ENCODE measurements at regions not wholly inside any gene's neighbourhood (a gene's known extent, or its start where the extent isn't known, plus 50 kb on each side); places are given as distances from the start of the nearest gene placed in this dataset.

GRCh38 chrX:137969191-137969590 lies 403.3 kb downstream of the ZIC3 start:
- Histone ChIP-seq H3K36me3 (no peaks in the 10 kb centered on the region), H3K9ac (no peak overlapping the region), H2AFZ (replicated peaks) (no peak overlapping the region), H3K79me2 (ENCODE audit: low read depth) (no peaks in the 10 kb centered on the region), H3K4me3 (no peak overlapping the region), H3K27ac (no peak overlapping the region), H3K27me3 (no peaks in the 10 kb centered on the region), H3F3A (ENCODE audit: low read depth) (no peaks in the 10 kb centered on the region), H4K20me1 (ENCODE audit: low read depth) (no peaks in the 10 kb centered on the region), H3K4me2 (no peak overlapping the region), H3K9me3 (ENCODE audit: low read depth) (no peaks in the 10 kb centered on the region), H3K4me1 (no peaks in the 10 kb centered on the region)
- Mint-ChIP-seq H3K27me3 (ENCODE audit: insufficient read depth, low read depth) (peaks cover 7% of the 10 kb centered on the region), H3K4me3 (no peak overlapping the region), H3K9me3 (peaks cover 12% of the 10 kb centered on the region), H3K27ac (no peak overlapping the region), H3K36me3 (no peaks in the 10 kb centered on the region), H3K4me1 (peaks cover 3% of the 10 kb centered on the region)
- no peak for DNase-seq (ENCODE audit: low spot score)
- no peak for TF ChIP-seq EZH2 (IDR thresholded peaks at IDR 0.05)
- TF ChIP-seq EZH2phosphoT487 (IDR thresholded peaks at IDR 0.05) = no peak
- TF ChIP-seq, protein P1, sequence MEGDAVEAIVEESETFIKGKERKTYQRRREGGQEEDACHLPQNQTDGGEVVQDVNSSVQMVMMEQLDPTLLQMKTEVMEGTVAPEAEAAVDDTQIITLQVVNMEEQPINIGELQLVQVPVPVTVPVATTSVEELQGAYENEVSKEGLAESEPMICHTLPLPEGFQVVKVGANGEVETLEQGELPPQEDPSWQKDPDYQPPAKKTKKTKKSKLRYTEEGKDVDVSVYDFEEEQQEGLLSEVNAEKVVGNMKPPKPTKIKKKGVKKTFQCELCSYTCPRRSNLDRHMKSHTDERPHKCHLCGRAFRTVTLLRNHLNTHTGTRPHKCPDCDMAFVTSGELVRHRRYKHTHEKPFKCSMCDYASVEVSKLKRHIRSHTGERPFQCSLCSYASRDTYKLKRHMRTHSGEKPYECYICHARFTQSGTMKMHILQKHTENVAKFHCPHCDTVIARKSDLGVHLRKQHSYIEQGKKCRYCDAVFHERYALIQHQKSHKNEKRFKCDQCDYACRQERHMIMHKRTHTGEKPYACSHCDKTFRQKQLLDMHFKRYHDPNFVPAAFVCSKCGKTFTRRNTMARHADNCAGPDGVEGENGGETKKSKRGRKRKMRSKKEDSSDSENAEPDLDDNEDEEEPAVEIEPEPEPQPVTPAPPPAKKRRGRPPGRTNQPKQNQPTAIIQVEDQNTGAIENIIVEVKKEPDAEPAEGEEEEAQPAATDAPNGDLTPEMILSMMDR (IDR thresholded peaks at IDR 0.05) = no peak

DNA sequence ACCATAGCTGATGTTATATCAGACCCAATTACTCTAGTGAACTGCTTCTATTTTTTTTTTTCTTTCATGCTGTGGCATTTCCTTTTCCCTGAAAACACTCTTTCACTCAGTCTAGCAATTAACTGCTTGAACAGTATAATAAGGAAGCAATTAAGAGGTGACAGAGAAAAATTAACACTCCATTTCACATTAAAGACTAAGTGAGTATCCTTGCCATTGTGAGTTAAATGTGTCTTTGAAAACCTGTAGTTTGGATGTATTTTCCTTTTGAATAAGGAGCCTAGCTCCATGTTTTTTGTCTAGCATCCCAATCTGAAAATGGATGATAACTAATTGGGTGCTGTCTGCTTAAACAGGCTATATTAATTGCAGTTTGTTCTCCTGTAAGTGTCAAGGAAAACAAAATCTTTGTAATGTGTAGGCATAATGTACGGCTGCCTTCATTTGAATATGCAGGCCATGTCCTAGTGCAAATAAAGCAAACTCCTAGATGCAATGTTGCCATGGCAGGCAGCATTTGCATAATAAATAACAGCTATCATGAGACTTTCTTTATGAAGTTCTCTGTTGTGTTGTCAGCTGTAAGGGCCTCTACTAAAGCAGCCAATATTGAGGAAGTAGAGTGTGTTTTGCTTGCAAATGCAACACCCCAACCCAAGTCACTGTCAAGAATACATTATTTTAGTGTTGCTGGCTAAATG lies 416.7 kb downstream of the ZIC3 start:
- Histone ChIP-seq H3K4me1 (peaks cover 8% of the 10 kb centered on the region), H3K9me3 (ENCODE audit: low read depth) (no peaks in the 10 kb centered on the region), H4K20me1 (ENCODE audit: low read depth) (no peaks in the 10 kb centered on the region), H3K27ac (no peak overlapping the region), H2AFZ (replicated peaks) (no peak overlapping the region), H3K27me3 (no peaks in the 10 kb centered on the region), H3K4me2 (no peak overlapping the region), H3K9ac (no peak overlapping the region), H3K36me3 (no peaks in the 10 kb centered on the region), H3K4me3 (no peak overlapping the region), H3K79me2 (ENCODE audit: low read depth) (no peaks in the 10 kb centered on the region), H3F3A (ENCODE audit: low read depth) (no peaks in the 10 kb centered on the region)
- peaks cover 2% of the 10 kb centered on the region for H3K4me1 Mint-ChIP-seq
- H3K27me3 Mint-ChIP-seq (ENCODE audit: insufficient read depth, low read depth) = no peaks in the 10 kb centered on the region
- no peak for DNase-seq (ENCODE audit: low spot score)
- no peak overlapping the region for H3K27ac Mint-ChIP-seq
- no peaks in the 10 kb centered on the region for H3K36me3 Mint-ChIP-seq
- no peak overlapping the region for H3K4me3 Mint-ChIP-seq
- H3K9me3 Mint-ChIP-seq = no peaks in the 10 kb centered on the region
- TF ChIP-seq EZH2phosphoT487 (IDR thresholded peaks at IDR 0.05) (no peak), EZH2 (IDR thresholded peaks at IDR 0.05) (no peak)
- TF ChIP-seq, protein P1 (IDR thresholded peaks at IDR 0.05) = no peak

GRCh38 chrX:137988470-137988869 lies 422.5 kb downstream of the ZIC3 start:
- Histone ChIP-seq H3K79me2 (ENCODE audit: low read depth) (no peaks in the 10 kb centered on the region), H3K4me1 (no peaks in the 10 kb centered on the region), H3K4me2 (no peak overlapping the region), H2AFZ (replicated peaks) (no peak overlapping the region), H4K20me1 (ENCODE audit: low read depth) (no peaks in the 10 kb centered on the region), H3K36me3 (no peaks in the 10 kb centered on the region), H3F3A (ENCODE audit: low read depth) (no peaks in the 10 kb centered on the region), H3K27me3 (no peaks in the 10 kb centered on the region), H3K9me3 (ENCODE audit: low read depth) (no peaks in the 10 kb centered on the region), H3K27ac (no peak overlapping the region), H3K4me3 (no peak overlapping the region), H3K9ac (no peak overlapping the region)
- Mint-ChIP-seq H3K9me3 (no peaks in the 10 kb centered on the region), H3K36me3 (no peaks in the 10 kb centered on the region), H3K4me1 (peaks cover 14% of the 10 kb centered on the region), H3K27me3 (ENCODE audit: insufficient read depth, low read depth) (peaks cover 2% of the 10 kb centered on the region), H3K27ac (peak overlapping the region; percentile 11), H3K4me3 (no peak overlapping the region)
- no peak for DNase-seq (ENCODE audit: low spot score)
- TF ChIP-seq EZH2 (IDR thresholded peaks at IDR 0.05) (no peak), EZH2phosphoT487 (IDR thresholded peaks at IDR 0.05) (no peak)
- TF ChIP-seq, protein P1 (IDR thresholded peaks at IDR 0.05) = no peak

All from neural progenitor cell (in vitro differentiated cells).